ENCODE measurements at regions not wholly inside any gene's neighbourhood (a gene's known extent, or its start where the extent isn't known, plus 50 kb on each side); places are given as distances from the start of the nearest gene placed in this dataset.

DNA sequence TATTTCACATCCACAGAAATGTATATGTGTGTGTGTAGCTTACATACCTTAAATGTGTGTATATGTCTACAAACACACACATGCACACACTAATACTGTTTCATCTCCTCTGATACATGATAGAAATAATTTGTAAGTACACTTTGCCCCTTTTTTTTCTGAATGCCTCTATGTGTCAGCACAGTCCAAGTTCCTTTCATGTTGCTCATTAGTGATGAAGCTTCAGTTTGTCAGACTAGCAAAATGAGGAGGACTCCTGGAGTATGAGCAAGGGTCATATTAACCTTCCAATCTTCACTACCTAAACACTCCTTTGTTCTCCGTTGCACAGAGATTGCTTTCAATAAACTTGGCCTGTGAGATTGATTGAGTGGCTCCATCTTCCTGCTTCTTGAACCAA, 935.4 kb downstream of the MRPL39 start:
- Histone ChIP-seq H3K4me2 (no peak overlapping the region), H3F3A (replicated peaks; ENCODE audit: low read depth) (no peaks in the 10 kb centered on the region), H3K79me2 (replicated peaks; ENCODE audit: insufficient read depth) (no peaks in the 10 kb centered on the region), H3K27ac (ENCODE audit: low read depth) (no peak overlapping the region), H3K36me3 (ENCODE audit: insufficient read depth) (no peaks in the 10 kb centered on the region), H3K4me3 (no peak overlapping the region), H2AFZ (no peak overlapping the region), H3K4me1 (ENCODE audit: insufficient read depth) (no peaks in the 10 kb centered on the region), H4K20me1 (replicated peaks; ENCODE audit: insufficient read depth) (no peaks in the 10 kb centered on the region), H3K9me2 (ENCODE audit: insufficient read depth) (no peaks in the 10 kb centered on the region), H3K27me3 (ENCODE audit: insufficient read depth) (no peaks in the 10 kb centered on the region)
- TF ChIP-seq, protein P1, sequence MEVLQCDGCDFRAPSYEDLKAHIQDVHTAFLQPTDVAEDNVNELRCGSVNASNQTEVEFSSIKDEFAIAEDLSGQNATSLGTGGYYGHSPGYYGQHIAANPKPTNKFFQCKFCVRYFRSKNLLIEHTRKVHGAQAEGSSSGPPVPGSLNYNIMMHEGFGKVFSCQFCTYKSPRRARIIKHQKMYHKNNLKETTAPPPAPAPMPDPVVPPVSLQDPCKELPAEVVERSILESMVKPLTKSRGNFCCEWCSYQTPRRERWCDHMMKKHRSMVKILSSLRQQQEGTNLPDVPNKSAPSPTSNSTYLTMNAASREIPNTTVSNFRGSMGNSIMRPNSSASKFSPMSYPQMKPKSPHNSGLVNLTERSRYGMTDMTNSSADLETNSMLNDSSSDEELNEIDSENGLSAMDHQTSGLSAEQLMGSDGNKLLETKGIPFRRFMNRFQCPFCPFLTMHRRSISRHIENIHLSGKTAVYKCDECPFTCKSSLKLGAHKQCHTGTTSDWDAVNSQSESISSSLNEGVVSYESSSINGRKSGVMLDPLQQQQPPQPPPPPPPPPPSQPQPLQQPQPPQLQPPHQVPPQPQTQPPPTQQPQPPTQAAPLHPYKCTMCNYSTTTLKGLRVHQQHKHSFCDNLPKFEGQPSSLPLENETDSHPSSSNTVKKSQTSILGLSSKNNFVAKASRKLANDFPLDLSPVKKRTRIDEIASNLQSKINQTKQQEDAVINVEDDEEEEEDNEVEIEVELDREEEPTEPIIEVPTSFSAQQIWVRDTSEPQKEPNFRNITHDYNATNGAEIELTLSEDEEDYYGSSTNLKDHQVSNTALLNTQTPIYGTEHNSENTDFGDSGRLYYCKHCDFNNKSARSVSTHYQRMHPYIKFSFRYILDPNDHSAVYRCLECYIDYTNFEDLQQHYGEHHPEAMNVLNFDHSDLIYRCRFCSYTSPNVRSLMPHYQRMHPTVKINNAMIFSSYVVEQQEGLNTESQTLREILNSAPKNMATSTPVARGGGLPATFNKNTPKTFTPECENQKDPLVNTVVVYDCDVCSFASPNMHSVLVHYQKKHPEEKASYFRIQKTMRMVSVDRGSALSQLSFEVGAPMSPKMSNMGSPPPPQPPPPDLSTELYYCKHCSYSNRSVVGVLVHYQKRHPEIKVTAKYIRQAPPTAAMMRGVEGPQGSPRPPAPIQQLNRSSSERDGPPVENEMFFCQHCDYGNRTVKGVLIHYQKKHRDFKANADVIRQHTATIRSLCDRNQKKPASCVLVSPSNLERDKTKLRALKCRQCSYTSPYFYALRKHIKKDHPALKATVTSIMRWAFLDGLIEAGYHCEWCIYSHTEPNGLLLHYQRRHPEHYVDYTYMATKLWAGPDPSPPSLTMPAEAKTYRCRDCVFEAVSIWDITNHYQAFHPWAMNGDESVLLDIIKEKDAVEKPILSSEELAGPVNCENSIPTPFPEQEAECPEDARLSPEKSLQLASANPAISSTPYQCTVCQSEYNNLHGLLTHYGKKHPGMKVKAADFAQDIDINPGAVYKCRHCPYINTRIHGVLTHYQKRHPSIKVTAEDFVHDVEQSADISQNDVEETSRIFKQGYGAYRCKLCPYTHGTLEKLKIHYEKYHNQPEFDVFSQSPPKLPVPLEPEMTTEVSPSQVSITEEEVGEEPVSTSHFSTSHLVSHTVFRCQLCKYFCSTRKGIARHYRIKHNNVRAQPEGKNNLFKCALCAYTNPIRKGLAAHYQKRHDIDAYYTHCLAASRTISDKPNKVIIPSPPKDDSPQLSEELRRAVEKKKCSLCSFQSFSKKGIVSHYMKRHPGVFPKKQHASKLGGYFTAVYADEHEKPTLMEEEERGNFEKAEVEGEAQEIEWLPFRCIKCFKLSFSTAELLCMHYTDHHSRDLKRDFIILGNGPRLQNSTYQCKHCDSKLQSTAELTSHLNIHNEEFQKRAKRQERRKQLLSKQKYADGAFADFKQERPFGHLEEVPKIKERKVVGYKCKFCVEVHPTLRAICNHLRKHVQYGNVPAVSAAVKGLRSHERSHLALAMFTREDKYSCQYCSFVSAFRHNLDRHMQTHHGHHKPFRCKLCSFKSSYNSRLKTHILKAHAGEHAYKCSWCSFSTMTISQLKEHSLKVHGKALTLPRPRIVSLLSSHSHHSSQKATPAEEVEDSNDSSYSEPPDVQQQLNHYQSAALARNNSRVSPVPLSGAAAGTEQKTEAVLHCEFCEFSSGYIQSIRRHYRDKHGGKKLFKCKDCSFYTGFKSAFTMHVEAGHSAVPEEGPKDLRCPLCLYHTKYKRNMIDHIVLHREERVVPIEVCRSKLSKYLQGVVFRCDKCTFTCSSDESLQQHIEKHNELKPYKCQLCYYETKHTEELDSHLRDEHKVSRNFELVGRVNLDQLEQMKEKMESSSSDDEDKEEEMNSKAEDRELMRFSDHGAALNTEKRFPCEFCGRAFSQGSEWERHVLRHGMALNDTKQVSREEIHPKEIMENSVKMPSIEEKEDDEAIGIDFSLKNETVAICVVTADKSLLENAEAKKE (CRISPR knock-in tag; IDR thresholded peaks at IDR 0.05): no peak
- TF ChIP-seq EZH2phosphoT487 (IDR thresholded peaks at IDR 0.05; ENCODE audit: unreplicated experiment) (no peak), POLR2AphosphoS5 (IDR thresholded peaks at IDR 0.05; ENCODE audit: low read depth) (no peak), NANOG (IDR thresholded peaks at IDR 0.05; ENCODE audit: borderline replicate concordance) (no peak), STAT1 (IDR thresholded peaks at IDR 0.05; ENCODE audit: unreplicated experiment) (no peak), ZNF331 (CRISPR knock-in tag; IDR thresholded peaks at IDR 0.05; ENCODE audit: low read depth) (no peak), CREB1 (CRISPR knock-in tag; IDR thresholded peaks at IDR 0.05; ENCODE audit: low read depth) (no peak), EZH2 (IDR thresholded peaks at IDR 0.05; ENCODE audit: low read depth, unreplicated experiment) (no peak), ZNF114 (CRISPR knock-in tag; IDR thresholded peaks at IDR 0.05) (no peak)
- TF ChIP-seq, protein P2, sequence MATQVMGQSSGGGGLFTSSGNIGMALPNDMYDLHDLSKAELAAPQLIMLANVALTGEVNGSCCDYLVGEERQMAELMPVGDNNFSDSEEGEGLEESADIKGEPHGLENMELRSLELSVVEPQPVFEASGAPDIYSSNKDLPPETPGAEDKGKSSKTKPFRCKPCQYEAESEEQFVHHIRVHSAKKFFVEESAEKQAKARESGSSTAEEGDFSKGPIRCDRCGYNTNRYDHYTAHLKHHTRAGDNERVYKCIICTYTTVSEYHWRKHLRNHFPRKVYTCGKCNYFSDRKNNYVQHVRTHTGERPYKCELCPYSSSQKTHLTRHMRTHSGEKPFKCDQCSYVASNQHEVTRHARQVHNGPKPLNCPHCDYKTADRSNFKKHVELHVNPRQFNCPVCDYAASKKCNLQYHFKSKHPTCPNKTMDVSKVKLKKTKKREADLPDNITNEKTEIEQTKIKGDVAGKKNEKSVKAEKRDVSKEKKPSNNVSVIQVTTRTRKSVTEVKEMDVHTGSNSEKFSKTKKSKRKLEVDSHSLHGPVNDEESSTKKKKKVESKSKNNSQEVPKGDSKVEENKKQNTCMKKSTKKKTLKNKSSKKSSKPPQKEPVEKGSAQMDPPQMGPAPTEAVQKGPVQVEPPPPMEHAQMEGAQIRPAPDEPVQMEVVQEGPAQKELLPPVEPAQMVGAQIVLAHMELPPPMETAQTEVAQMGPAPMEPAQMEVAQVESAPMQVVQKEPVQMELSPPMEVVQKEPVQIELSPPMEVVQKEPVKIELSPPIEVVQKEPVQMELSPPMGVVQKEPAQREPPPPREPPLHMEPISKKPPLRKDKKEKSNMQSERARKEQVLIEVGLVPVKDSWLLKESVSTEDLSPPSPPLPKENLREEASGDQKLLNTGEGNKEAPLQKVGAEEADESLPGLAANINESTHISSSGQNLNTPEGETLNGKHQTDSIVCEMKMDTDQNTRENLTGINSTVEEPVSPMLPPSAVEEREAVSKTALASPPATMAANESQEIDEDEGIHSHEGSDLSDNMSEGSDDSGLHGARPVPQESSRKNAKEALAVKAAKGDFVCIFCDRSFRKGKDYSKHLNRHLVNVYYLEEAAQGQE (IDR thresholded peaks at IDR 0.05; ENCODE audit: unreplicated experiment): no peak
- TF ChIP-seq, protein P3, sequence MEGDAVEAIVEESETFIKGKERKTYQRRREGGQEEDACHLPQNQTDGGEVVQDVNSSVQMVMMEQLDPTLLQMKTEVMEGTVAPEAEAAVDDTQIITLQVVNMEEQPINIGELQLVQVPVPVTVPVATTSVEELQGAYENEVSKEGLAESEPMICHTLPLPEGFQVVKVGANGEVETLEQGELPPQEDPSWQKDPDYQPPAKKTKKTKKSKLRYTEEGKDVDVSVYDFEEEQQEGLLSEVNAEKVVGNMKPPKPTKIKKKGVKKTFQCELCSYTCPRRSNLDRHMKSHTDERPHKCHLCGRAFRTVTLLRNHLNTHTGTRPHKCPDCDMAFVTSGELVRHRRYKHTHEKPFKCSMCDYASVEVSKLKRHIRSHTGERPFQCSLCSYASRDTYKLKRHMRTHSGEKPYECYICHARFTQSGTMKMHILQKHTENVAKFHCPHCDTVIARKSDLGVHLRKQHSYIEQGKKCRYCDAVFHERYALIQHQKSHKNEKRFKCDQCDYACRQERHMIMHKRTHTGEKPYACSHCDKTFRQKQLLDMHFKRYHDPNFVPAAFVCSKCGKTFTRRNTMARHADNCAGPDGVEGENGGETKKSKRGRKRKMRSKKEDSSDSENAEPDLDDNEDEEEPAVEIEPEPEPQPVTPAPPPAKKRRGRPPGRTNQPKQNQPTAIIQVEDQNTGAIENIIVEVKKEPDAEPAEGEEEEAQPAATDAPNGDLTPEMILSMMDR (conservative IDR thresholded peaks at IDR 0.05; ENCODE audit: low read depth in 2 of 2): no peak
- Mint-ChIP-seq H3K27ac (no peak overlapping the region), H3K36me3 (ENCODE audit: low read depth) (peaks cover 3% of the 10 kb centered on the region; the same call in 2 of the 3 replicates), H3K27me3 (ENCODE audit: insufficient read depth, low read depth, poor library complexity) (no peaks in the 10 kb centered on the region), H3K9me3 (peaks cover 72% of the 10 kb centered on the region), H3K4me3 (no peak overlapping the region), H3K4me1 (no peaks in the 10 kb centered on the region)
- DNase-seq (ENCODE audit: low spot score) (no peak), ATAC-seq (no peak)

Measured in GM23338 (cell line).